Fibroblast of villous mesenchyme (primary cell): ENCODE measurements at regions not wholly inside any gene's neighbourhood (a gene's known extent, or its start where the extent isn't known, plus 50 kb on each side); places are given as distances from the start of the nearest gene placed in this dataset.

Experiments used
- DNase-seq: peaks from one replicate; pipeline ENCODE4 v3.0.0-alpha.2; 2010; ENCODE audit warnings: low read depth
- H3K4me3 ChIP-seq: 2 replicates; pipeline ENCODE4 v1.5.1; 2011; ENCODE audit warnings: low read depth, mild to moderate bottlenecking, low read length
- CTCF ChIP-seq: IDR thresholded peaks from 2 replicates; pipeline ENCODE4 v1.5.1; 2012; ENCODE audit warnings: low read depth, mild to moderate bottlenecking, low read length; ENCODE audit not compliant: insufficient read depth

- no peak for DNase-seq
- no peak overlapping the region for H3K4me3 ChIP-seq
- no peak for TF ChIP-seq CTCF
Observed at GRCh38 chr21:41605178-41605933, 97.4 kb upstream of the TMPRSS2 start.

- TF ChIP-seq CTCF, result no peak
- no peak for DNase-seq
- H3K4me3 ChIP-seq, result no peak overlapping the region
Observed at GRCh38 chr21:41604583-41605041, 96.7 kb upstream of the TMPRSS2 start.

GRCh38 chr21:41603476-41603875, 95.5 kb upstream of the TMPRSS2 start:
- DNase-seq, result no peak
- H3K4me3 ChIP-seq, result no peak overlapping the region

GRCh38 chr21:41602531-41602930, 94.6 kb upstream of the TMPRSS2 start:
- no peak overlapping the region for H3K4me3 ChIP-seq
- no peak for DNase-seq
- no peak for TF ChIP-seq CTCF

More at GRCh38 chr21:41603476-41603875, 95.5 kb upstream of the TMPRSS2 start:
- TF ChIP-seq CTCF, result no peak

- H3K4me3 ChIP-seq, result no peak overlapping the region
- TF ChIP-seq CTCF, result no peak
- no peak for DNase-seq
Observed at GRCh38 chr21:41601573-41602368, 93.8 kb upstream of the TMPRSS2 start.

- TF ChIP-seq CTCF, result no peak
- no peak for DNase-seq
- no peak overlapping the region for H3K4me3 ChIP-seq
Observed at GRCh38 chr21:41600961-41601572, 93.1 kb upstream of the TMPRSS2 start.
